ENCODE measurements at regions not wholly inside any gene's neighbourhood (a gene's known extent, or its start where the extent isn't known, plus 50 kb on each side); places are given as distances from the start of the nearest gene placed in this dataset.

DNA sequence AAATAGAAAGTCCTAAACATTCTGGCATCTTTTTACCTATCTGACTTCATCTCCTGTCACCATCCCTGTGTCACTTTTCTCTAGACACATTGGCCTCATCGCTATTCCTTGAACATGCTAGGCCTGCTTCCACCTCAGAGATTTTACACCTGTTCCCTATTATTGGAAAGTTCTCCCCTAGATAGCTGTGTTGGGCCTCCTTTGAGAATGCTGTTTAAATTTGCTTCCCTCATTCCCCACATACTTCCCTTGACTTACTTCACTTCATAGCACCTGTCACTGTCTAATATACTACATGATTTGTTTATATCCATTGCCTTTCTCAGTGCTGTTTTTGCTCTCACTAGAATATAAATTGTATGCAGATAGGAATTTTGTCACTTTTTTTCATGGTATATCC lies 317.0 kb upstream of the GCFC2 start:
- H3K27me3 ChIP-seq = no peaks in the 10 kb centered on the region
- no peak overlapping the region for H3K27ac ChIP-seq
- intact Hi-C loops (cut with DNase I; ENCODE audit: low total_unique reads) = no loop called here
- H3K9me3 ChIP-seq = no peaks in the 10 kb centered on the region
- H3K36me3 ChIP-seq = no peaks in the 10 kb centered on the region
- DNase-seq = no peak
- TF ChIP-seq POLR2A (IDR thresholded peaks at IDR 0.05) = no peak
- TF ChIP-seq, protein P1, sequence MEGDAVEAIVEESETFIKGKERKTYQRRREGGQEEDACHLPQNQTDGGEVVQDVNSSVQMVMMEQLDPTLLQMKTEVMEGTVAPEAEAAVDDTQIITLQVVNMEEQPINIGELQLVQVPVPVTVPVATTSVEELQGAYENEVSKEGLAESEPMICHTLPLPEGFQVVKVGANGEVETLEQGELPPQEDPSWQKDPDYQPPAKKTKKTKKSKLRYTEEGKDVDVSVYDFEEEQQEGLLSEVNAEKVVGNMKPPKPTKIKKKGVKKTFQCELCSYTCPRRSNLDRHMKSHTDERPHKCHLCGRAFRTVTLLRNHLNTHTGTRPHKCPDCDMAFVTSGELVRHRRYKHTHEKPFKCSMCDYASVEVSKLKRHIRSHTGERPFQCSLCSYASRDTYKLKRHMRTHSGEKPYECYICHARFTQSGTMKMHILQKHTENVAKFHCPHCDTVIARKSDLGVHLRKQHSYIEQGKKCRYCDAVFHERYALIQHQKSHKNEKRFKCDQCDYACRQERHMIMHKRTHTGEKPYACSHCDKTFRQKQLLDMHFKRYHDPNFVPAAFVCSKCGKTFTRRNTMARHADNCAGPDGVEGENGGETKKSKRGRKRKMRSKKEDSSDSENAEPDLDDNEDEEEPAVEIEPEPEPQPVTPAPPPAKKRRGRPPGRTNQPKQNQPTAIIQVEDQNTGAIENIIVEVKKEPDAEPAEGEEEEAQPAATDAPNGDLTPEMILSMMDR (IDR thresholded peaks at IDR 0.05) = no peak
- H3K4me3 ChIP-seq = no peak overlapping the region
- no peaks in the 10 kb centered on the region for H3K4me1 ChIP-seq

DNA sequence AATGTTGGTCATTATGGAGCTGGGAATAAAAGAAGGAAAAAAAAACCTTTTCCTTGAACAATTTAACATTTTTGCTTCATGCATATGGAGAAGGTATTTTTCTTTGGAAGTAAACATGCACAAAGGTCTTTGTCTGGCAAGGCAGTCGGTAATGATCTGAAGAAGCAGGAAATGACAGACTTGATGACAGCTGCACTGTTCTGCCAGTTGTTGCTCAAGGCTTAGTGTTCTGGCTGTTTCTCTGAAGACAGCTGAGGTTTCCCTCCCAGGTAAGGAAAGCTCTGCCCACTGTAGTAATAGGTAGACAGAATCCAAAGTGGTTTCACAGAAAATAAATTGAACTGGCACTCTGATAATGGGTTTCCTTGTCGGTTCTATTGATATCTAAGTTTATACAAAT lies 308.4 kb upstream of the GCFC2 start:
- no peaks in the 10 kb centered on the region for H3K9me3 ChIP-seq
- no peak for DNase-seq
- no peaks in the 10 kb centered on the region for H3K36me3 ChIP-seq
- no peak for TF ChIP-seq POLR2A (IDR thresholded peaks at IDR 0.05)
- TF ChIP-seq, protein P1 (IDR thresholded peaks at IDR 0.05) = no peak
- H3K4me1 ChIP-seq = no peaks in the 10 kb centered on the region
- H3K27ac ChIP-seq = no peak overlapping the region
- H3K4me3 ChIP-seq = no peak overlapping the region
- H3K27me3 ChIP-seq = no peaks in the 10 kb centered on the region
- intact Hi-C loops (cut with DNase I; ENCODE audit: low total_unique reads) = no loop called here

DNA sequence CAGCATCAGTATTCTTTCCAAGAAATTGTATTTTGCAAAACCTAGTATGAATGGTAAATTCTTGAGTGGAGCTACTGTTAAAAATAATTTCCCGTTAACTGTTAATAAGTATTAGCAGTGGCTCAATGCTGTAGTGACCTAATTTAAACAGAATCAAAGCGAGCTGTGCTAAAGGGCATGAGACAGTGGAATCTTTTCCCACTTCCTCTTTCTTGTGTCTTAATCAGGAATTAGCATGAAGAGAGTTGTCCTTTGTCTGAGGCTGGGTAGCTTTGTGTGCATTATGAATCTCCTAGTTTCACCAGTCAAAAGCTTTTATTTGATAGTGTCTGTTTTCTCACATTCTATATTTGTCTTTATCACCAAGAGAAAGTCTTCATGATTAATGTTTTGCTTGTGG lies 298.8 kb upstream of the GCFC2 start:
- H3K36me3 ChIP-seq = no peaks in the 10 kb centered on the region
- H3K27me3 ChIP-seq = no peaks in the 10 kb centered on the region
- intact Hi-C loops (cut with DNase I; ENCODE audit: low total_unique reads) = no loop called here
- no peak for TF ChIP-seq POLR2A (IDR thresholded peaks at IDR 0.05)
- TF ChIP-seq, protein P1 (IDR thresholded peaks at IDR 0.05) = no peak
- H3K27ac ChIP-seq = no peak overlapping the region
- H3K4me3 ChIP-seq = no peak overlapping the region
- no peaks in the 10 kb centered on the region for H3K4me1 ChIP-seq
- H3K9me3 ChIP-seq = no peaks in the 10 kb centered on the region
- DNase-seq = no peak

DNA sequence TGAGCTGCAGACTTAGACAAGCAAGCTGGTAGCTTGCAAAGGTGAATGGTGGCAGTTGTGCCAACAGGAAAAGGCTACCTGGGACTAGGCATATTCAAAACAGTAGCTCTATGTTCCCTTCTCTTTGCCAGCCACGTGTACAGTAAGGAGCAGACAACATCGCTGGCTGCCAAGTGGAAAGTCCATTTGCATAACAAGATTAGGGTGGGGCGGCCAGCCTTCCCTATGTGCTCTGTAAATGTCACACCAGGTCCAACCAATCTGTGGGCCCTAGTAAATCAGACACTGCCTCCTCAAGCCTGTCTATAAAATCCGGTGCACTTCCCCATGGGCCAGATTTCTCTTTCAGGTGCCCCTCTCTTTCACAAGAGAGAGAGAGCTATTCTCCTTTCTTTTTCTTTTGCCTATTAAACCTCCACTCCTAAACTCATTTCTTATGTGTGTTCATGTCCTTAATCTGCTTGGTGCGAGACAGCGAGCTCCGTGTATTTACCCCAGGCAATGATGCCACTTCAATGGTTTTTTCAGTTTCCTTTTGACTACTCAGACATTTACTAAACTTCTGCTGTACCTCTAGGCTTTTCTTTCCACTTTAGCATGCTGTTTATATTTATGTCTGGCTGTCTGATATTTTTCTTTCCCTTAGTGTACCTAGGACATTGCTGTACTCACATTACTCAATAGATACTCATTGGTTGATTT lies 297.4 kb upstream of the GCFC2 start:
- Histone ChIP-seq H3K9me3 (no peaks in the 10 kb centered on the region), H3K27ac (no peak overlapping the region), H3K27me3 (no peaks in the 10 kb centered on the region), H3K36me3 (no peaks in the 10 kb centered on the region), H3K4me3 (no peak overlapping the region), H3K4me1 (no peaks in the 10 kb centered on the region)
- no peak for DNase-seq
- intact Hi-C loops (cut with DNase I; ENCODE audit: low total_unique reads) = no loop called here
- TF ChIP-seq, protein P1 (IDR thresholded peaks at IDR 0.05) = no peak
- no peak for TF ChIP-seq POLR2A (IDR thresholded peaks at IDR 0.05)

DNA sequence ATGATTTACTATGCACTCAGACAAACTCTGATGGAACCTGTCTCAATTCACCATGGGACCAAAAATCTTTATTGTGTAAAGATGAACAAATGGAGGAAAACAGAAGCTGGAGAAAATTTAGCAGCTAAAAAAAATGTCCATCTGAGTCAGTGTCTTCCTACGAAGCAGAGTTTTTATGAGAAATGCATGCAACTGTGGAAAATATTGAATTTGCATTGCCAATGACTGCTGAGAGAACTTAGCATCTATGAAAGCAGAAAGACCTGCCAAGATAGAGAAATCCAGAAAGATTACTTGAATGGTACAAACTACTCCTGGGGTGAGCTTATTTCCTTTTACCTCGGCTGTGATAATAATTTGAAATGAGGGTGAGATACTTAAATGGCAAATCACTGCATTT lies 289.7 kb upstream of the GCFC2 start:
- intact Hi-C loops (cut with DNase I; ENCODE audit: low total_unique reads) = no loop called here
- Histone ChIP-seq H3K9me3 (no peaks in the 10 kb centered on the region), H3K4me3 (no peak overlapping the region), H3K27me3 (no peaks in the 10 kb centered on the region), H3K27ac (no peak overlapping the region), H3K4me1 (no peaks in the 10 kb centered on the region), H3K36me3 (no peaks in the 10 kb centered on the region)
- DNase-seq = no peak
- TF ChIP-seq POLR2A (IDR thresholded peaks at IDR 0.05) = no peak
- TF ChIP-seq, protein P1 (IDR thresholded peaks at IDR 0.05) = no peak

Measured in uterus (tissue), 3 donors.